Hepatocyte (in vitro differentiated cells): ENCODE measurements at regions not wholly inside any gene's neighbourhood (a gene's known extent, or its start where the extent isn't known, plus 50 kb on each side); places are given as distances from the start of the nearest gene placed in this dataset.

Source experiments
- DNase-seq: peaks from one replicate; pipeline ENCODE4 v3.0.0-alpha.2; 2016; ENCODE audit warnings: low spot score
- H2AFZ ChIP-seq: fragments of 200-600 bp; sonication (generic); 2 replicates; pipeline ENCODE4 v1.6.0; 2016; ENCODE audit warnings: antibody characterized with exemption, mild to moderate bottlenecking
- H3K27ac ChIP-seq: fragments of 200-600 bp; sonication (generic); 2 replicates; pipeline ENCODE4 v1.5.1; 2016; ENCODE audit warnings: mild to moderate bottlenecking
- H3K27me3 ChIP-seq: fragments of 200-600 bp; sonication (generic); 2 replicates; pipeline ENCODE4 v1.6.1; 2016
- H3K36me3 ChIP-seq: fragments of 200-600 bp; sonication (generic); replicated peaks from 2 replicates; pipeline ENCODE4 v1.5.1; 2016; ENCODE audit warnings: low read depth; ENCODE audit not compliant: insufficient read depth
- H3K4me1 ChIP-seq: fragments of 200-600 bp; sonication (generic); 2 replicates; pipeline ENCODE4 v1.5.1; 2016; ENCODE audit warnings: mild to moderate bottlenecking, moderate library complexity; ENCODE audit not compliant: insufficient read depth
- H3K4me2 ChIP-seq: fragments of 200-600 bp; sonication (generic); 2 replicates; pipeline ENCODE4 v1.6.0; 2016
- H3K4me3 ChIP-seq: fragments of 200-600 bp; sonication (generic); 2 replicates; pipeline ENCODE4 v1.5.1; 2016; ENCODE audit warnings: mild to moderate bottlenecking
- H3K79me2 ChIP-seq: fragments of 200-600 bp; sonication (generic); 2 replicates; pipeline ENCODE4 v1.6.0; 2017; ENCODE audit warnings: mild to moderate bottlenecking
- H3K9me2 ChIP-seq: fragments of 200-600 bp; sonication (generic); replicated peaks from 2 replicates; pipeline ENCODE4 v1.6.0; 2017; ENCODE audit warnings: mild to moderate bottlenecking; ENCODE audit not compliant: insufficient read depth
- H3K9me3 ChIP-seq: fragments of 200-600 bp; sonication (generic); 2 replicates; pipeline ENCODE4 v1.5.1; 2016; ENCODE audit warnings: low read depth, mild to moderate bottlenecking
- H4K20me1 ChIP-seq: fragments of 200-600 bp; sonication (generic); 2 replicates; pipeline ENCODE4 v1.6.0; 2016; ENCODE audit warnings: mild to moderate bottlenecking; ENCODE audit not compliant: insufficient read depth, poor library complexity, severe bottlenecking
- EZH2 ChIP-seq: fragments of 200-600 bp; sonication (generic); IDR thresholded peaks from 2 replicates; pipeline ENCODE4 v1.6.1; 2016; ENCODE audit warnings: antibody characterized with exemption, mild to moderate bottlenecking, borderline replicate concordance
- EZH2phosphoT487 ChIP-seq: fragments of 200-600 bp; sonication (generic); IDR thresholded peaks from one replicate; pipeline ENCODE4 v1.6.1; 2018; ENCODE audit warnings: antibody characterized with exemption, mild to moderate bottlenecking, low read depth, moderate library complexity; ENCODE audit not compliant: unreplicated experiment, severe bottlenecking
- WGBS: methylation state at CpG from one replicate; pipeline ENCODE4 v1.1.6; 2016; ENCODE audit warnings: low lambda C conversion rate; ENCODE audit errors: missing lambda C conversion rate; 5-methylcytosine and 5-hydroxymethylcytosine counted together
- TF ChIP-seq, protein P1 (sequence below): fragments of 200-600 bp; sonication (generic); IDR thresholded peaks from 2 replicates; pipeline ENCODE4 v1.5.1; 2016; ENCODE audit warnings: antibody characterized with exemption, mild to moderate bottlenecking; ENCODE audit not compliant: poor library complexity

DNA sequence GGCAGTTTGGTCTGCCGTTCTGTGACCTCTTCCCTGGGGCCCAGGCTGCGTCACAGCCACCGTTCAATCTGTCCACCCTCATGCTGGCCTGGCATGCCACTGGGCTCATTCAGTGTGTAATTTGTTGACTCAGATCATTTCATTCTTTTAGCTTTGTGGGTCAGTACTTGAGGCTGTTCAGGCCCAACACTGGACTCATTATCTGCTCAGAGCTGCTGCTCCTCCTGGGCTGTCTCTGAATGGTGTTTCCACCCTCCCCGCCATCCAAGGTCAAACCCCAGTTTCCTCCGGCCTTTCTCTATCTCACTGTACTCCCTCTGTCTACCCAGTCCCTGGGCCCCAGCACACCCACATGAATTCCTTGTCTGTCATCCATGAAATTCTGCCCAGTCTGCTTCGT lies 152.4 kb upstream of the NCK2 start:
- Histone ChIP-seq H3K9me2 (no peaks in the 10 kb centered on the region), H4K20me1 (no peaks in the 10 kb centered on the region), H3K9me3 (no peaks in the 10 kb centered on the region), H3K79me2 (no peaks in the 10 kb centered on the region), H3K36me3 (no peaks in the 10 kb centered on the region), H3K27ac (no peak overlapping the region), H3K27me3 (no peaks in the 10 kb centered on the region), H2AFZ (no peak overlapping the region), H3K4me1 (no peaks in the 10 kb centered on the region), H3K4me3 (no peak overlapping the region), H3K4me2 (no peak overlapping the region)
- WGBS, result 84% methylated on average over 6 of the region's 6 CpGs
- TF ChIP-seq, protein P1, sequence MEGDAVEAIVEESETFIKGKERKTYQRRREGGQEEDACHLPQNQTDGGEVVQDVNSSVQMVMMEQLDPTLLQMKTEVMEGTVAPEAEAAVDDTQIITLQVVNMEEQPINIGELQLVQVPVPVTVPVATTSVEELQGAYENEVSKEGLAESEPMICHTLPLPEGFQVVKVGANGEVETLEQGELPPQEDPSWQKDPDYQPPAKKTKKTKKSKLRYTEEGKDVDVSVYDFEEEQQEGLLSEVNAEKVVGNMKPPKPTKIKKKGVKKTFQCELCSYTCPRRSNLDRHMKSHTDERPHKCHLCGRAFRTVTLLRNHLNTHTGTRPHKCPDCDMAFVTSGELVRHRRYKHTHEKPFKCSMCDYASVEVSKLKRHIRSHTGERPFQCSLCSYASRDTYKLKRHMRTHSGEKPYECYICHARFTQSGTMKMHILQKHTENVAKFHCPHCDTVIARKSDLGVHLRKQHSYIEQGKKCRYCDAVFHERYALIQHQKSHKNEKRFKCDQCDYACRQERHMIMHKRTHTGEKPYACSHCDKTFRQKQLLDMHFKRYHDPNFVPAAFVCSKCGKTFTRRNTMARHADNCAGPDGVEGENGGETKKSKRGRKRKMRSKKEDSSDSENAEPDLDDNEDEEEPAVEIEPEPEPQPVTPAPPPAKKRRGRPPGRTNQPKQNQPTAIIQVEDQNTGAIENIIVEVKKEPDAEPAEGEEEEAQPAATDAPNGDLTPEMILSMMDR, result no peak
- TF ChIP-seq EZH2 (no peak), EZH2phosphoT487 (no peak)
- DNase-seq, result no peak

GRCh38 chr2:105590780-105591660 lies 153.7 kb upstream of the NCK2 start:
- no peaks in the 10 kb centered on the region for H3K4me1 ChIP-seq
- no peak overlapping the region for H2AFZ ChIP-seq
- H3K4me3 ChIP-seq, result no peak overlapping the region
- no peaks in the 10 kb centered on the region for H4K20me1 ChIP-seq
- DNase-seq, result no peak
- TF ChIP-seq EZH2 (no peak), EZH2phosphoT487 (no peak)
- TF ChIP-seq, protein P1, result no peak
- H3K79me2 ChIP-seq, result no peaks in the 10 kb centered on the region
- no peaks in the 10 kb centered on the region for H3K36me3 ChIP-seq
- H3K27me3 ChIP-seq, result no peaks in the 10 kb centered on the region
- H3K4me2 ChIP-seq, result no peak overlapping the region
- WGBS, result 86% methylated on average over 8 of the region's 8 CpGs
- no peaks in the 10 kb centered on the region for H3K9me2 ChIP-seq
- no peak overlapping the region for H3K27ac ChIP-seq
- H3K9me3 ChIP-seq, result no peaks in the 10 kb centered on the region

DNA sequence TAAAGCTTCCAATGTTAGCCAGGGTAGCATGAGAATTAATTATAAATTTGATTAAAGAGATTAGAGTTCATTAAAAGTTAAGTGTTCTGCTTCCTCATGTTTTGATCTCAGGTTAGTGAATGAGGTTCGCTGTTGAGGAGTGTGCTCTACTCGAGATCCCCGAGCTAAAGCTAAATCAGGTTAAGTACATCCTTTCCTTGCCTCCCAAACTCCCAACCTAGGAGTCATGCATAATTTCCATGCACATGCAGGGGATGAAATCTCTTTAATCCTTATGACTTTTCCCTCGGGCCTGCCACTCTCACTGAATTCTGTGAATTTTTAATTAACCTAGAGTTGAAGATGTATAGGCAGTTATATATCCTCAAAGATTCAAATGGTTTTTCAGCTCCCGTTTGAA lies 156.1 kb upstream of the NCK2 start:
- WGBS, result 88% methylated on average over 5 of the region's 5 CpGs
- H3K9me2 ChIP-seq, result no peaks in the 10 kb centered on the region
- H4K20me1 ChIP-seq, result no peaks in the 10 kb centered on the region
- no peaks in the 10 kb centered on the region for H3K36me3 ChIP-seq
- no peaks in the 10 kb centered on the region for H3K27me3 ChIP-seq
- H3K9me3 ChIP-seq, result no peaks in the 10 kb centered on the region
- no peak overlapping the region for H2AFZ ChIP-seq
- H3K4me3 ChIP-seq, result no peak overlapping the region
- no peak overlapping the region for H3K4me2 ChIP-seq
- H3K4me1 ChIP-seq, result peaks cover 12% of the 10 kb centered on the region
- DNase-seq, result no peak
- H3K79me2 ChIP-seq, result no peaks in the 10 kb centered on the region
- no peak overlapping the region for H3K27ac ChIP-seq
- TF ChIP-seq, protein P1, result no peak
- TF ChIP-seq EZH2phosphoT487, result no peak
- TF ChIP-seq EZH2, result no peak
